GM12873 (cell line): ENCODE measurements at regions not wholly inside any gene's neighbourhood (a gene's known extent, or its start where the extent isn't known, plus 50 kb on each side); places are given as distances from the start of the nearest gene placed in this dataset.

Source experiments
- CTCF ChIP-seq: IDR thresholded peaks from 2 replicates; pipeline ENCODE4 v1.5.1; 2012; ENCODE audit warnings: low read depth, mild to moderate bottlenecking, moderate library complexity, low read length, control low read depth; ENCODE audit not compliant: insufficient read depth; ENCODE audit errors: missing control alignments

GRCh38 chr5:124905256-124906130 is 159.1 kb upstream of the ZNF608 start:
- TF ChIP-seq CTCF: no peak

DNA sequence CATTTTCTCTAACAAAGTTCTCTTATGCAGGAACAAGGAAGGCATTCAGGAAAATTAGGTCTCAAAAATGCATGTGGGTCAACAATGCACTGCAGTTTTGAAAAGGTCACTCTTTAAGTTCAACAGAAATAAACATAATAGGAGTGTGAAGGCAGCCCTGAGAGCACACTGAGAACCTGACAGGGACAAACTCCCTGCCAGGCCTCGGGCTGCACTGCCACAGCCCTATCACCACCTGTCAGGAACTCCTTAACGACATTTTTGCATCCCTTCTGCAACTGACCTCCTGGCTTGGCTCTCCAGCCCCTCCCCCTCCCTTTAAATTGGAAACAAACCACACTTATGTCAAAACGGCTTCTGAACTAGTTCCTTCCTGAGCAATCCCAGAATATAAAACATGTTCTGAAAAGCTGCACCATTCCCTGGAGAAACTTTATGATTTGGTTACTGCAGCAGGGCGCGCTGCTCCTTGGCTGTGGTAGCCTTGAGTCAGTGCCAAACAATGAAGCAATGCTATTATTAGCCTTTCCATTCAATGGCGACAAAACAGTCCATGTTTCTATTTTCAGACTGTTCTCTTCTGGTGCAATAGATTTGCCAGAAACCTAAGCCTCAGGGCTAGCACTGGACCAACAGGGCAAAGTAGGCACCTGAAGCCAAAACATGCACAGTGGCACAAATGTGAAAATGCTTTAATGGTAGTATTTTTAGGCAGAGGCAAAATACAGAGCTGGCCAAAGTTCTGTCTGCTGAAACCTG is 160.1 kb upstream of the ZNF608 start:
- TF ChIP-seq CTCF: no peak

DNA sequence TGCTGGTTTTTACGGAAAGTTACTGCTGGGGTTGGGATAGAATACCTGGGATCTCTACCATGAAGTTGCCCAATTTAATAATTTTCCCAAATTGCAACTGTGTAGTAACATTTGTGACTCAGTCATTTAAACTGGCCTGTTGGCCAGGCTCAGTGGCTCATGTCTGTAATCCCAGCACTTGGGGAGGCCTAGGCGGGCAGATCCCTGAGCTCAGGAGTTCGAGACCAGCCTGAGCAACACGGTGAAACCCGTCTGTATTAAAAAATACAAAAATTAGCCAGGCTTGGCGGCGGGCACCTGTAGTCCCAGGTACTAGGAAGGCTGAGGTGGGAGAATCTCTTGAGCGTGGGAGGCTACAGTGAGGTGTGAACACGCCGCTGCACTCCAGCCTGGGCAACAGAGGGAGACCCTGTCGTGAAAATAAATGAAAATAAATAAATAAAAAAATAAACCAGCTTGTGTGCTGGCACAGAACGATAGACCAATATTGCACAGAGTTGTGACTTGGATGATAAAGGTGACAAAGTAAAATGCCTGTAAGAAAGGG is 160.7 kb upstream of the ZNF608 start:
- TF ChIP-seq CTCF: no peak

GRCh38 chr5:124908581-124909451 is 162.4 kb upstream of the ZNF608 start:
- no peak for TF ChIP-seq CTCF

- TF ChIP-seq CTCF: no peak
These were observed 163.3 kb upstream of the ZNF608 start for GRCh38 chr5:124909734-124910133.

DNA sequence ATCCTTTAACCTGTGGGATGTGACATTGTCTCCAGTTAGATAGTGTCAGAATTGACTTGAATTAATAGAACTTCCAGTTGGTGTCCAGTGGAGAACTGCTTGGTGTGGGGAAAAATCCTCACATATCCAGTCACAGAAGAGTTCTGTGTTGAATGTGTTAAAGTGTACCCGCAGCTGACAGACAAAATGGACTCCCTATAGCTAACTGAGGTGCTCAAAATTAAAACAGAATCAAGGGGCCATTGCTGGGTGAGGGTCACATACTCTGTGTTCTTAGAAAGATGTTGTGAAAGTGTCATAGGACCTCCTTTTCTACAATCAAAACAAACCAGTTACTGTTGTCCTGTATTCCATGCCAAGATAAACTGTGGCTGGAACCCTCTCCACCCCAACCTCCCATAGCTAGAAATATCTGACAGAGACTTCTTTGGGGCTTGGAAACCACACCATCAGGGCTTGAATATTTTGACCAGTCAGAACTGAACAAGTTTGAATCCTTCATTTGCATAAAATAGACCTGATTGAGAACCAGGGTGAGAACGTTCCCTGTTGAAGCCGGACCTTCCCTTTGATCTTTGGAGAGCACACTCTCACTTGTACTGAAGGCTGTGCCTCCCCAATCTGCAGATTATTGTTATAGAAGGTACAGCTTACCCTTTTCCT is 164.0 kb upstream of the ZNF608 start:
- no peak for TF ChIP-seq CTCF
